Gastroesophageal sphincter (tissue), 4 donors: ENCODE measurements at regions not wholly inside any gene's neighbourhood (a gene's known extent, or its start where the extent isn't known, plus 50 kb on each side); places are given as distances from the start of the nearest gene placed in this dataset.

ENCODE experiments used
- ATAC-seq: fragments of 150-250 bp; one replicate; pipeline ENCODE4 v1.9.1; 2016; ENCODE audit warnings: mild to moderate bottlenecking, moderate library complexity
- H3K27ac ChIP-seq, 4 donors: fragments of 200-600 bp; sonication (generic) in 3 of 4; 1 replicate in 3 of 4; 2 replicates in 1 of 4; pipeline ENCODE4 v1.5.1; 2016 to 2019
- H3K27me3 ChIP-seq: fragments of 200-600 bp; sonication (generic); one replicate; pipeline ENCODE4 v1.5.1; 2019
- H3K36me3 ChIP-seq, 2 donors: fragments of 200-600 bp; sonication (generic); one replicate each; pipeline ENCODE4 v1.5.1; 2019; ENCODE audit warnings: control low read depth in 1 of 2
- H3K4me1 ChIP-seq, 3 donors: fragments of 200-600 bp; sonication (generic); 1 replicate in 2 of 3; 2 replicates in 1 of 3; pipeline ENCODE4 v1.5.1; 2016 to 2019; ENCODE audit warnings: control low read depth in 2 of 3
- H3K4me3 ChIP-seq, 2 donors: fragments of 200-600 bp; sonication (generic); one replicate each; pipeline ENCODE4 v1.5.1; 2019; ENCODE audit warnings: mild to moderate bottlenecking in 1 of 2, moderate library complexity in 1 of 2
- H3K9me3 ChIP-seq, 3 donors: fragments of 200-600 bp; sonication (generic); one replicate each; pipeline ENCODE4 v1.5.1; 2017 to 2019; ENCODE audit warnings: control low read depth in 2 of 3
- CTCF ChIP-seq, 4 experiments: fragments of 200-600 bp in 2 of 4; fragments of 450-650 bp in 2 of 4; sonication (generic) in 1 of 4; IDR thresholded peaks; one replicate each; pipeline ENCODE4 v1.5.1; 2017 to 2019; ENCODE audit warnings: antibody characterized with exemption in 4 of 4, mild to moderate bottlenecking in 2 of 4, moderate library complexity in 2 of 4
- EP300 ChIP-seq: sonication (generic); formaldehyde crosslinking; IDR thresholded peaks from one replicate; pipeline ENCODE4 v1.6.1; 2017; ENCODE audit warnings: antibody characterized with exemption, mild to moderate bottlenecking
- POLR2A ChIP-seq, 2 donors: fragments of 450-650 bp; IDR thresholded peaks; one replicate each; pipeline ENCODE4 v1.6.1; 2017; ENCODE audit warnings: antibody characterized with exemption in 2 of 2, mild to moderate bottlenecking in 2 of 2, moderate library complexity in 1 of 2
- POLR2AphosphoS5 ChIP-seq: sonication (generic); formaldehyde crosslinking; IDR thresholded peaks from one replicate; pipeline ENCODE4 v1.6.1; 2017; ENCODE audit warnings: antibody characterized with exemption
- WGBS, 2 donors: methylation state at CpG; one replicate each; pipeline ENCODE4 v1.1.5; 2018; ENCODE audit warnings: low coverage in 1 of 2; 5-methylcytosine and 5-hydroxymethylcytosine counted together

GRCh38 chr10:109261231-109261630 lies 662.1 kb downstream of the XPNPEP1 start:
- ATAC-seq, result no peak

GRCh38 chr10:109259293-109259692 lies 664.0 kb downstream of the XPNPEP1 start:
- WGBS, 2 donors, result 68 to 79% methylated on average over 4 of the region's 4 CpGs
- no peaks in the 10 kb centered on the region for H3K4me1 ChIP-seq
- no peaks in the 10 kb centered on the region for H3K36me3 ChIP-seq
- H3K4me3 ChIP-seq, result no peak overlapping the region
- H3K27ac ChIP-seq, result no peak overlapping the region
- H3K27me3 ChIP-seq, result no peaks in the 10 kb centered on the region
- no peak for TF ChIP-seq POLR2AphosphoS5
- no peak for TF ChIP-seq EP300
- no peak for TF ChIP-seq CTCF (IDR thresholded peaks at IDR 0.05)
- no peak for TF ChIP-seq POLR2A (IDR thresholded peaks at IDR 0.05)
- no peaks in the 10 kb centered on the region for H3K9me3 ChIP-seq
- no peak for ATAC-seq

More at GRCh38 chr10:109261231-109261630, 662.1 kb downstream of the XPNPEP1 start:
- Histone ChIP-seq H3K4me3 (no peak overlapping the region), H3K27ac (no peak overlapping the region), H3K27me3 (no peaks in the 10 kb centered on the region), H3K36me3 (no peaks in the 10 kb centered on the region), H3K4me1 (no peaks in the 10 kb centered on the region), H3K9me3 (no peaks in the 10 kb centered on the region)
- TF ChIP-seq POLR2AphosphoS5, result no peak
- WGBS, 2 donors, result 80% methylated on average over 1 of the region's 2 CpGs; no CpG with 5 or more reads in 1 of the 2 donors

- no peak for ATAC-seq
- Histone ChIP-seq H3K9me3 (no peaks in the 10 kb centered on the region), H3K4me3 (no peak overlapping the region), H3K36me3 (no peaks in the 10 kb centered on the region), H3K27ac (no peak overlapping the region), H3K27me3 (no peaks in the 10 kb centered on the region), H3K4me1 (no peaks in the 10 kb centered on the region)
- no peak for TF ChIP-seq CTCF (IDR thresholded peaks at IDR 0.05)
- TF ChIP-seq POLR2A (IDR thresholded peaks at IDR 0.05), result no peak
- no peak for TF ChIP-seq EP300
- TF ChIP-seq POLR2AphosphoS5, result no peak
- 70 to 93% methylated on average over 1 to 3 of the region's 3 CpGs for WGBS, 2 donors
These were observed 670.0 kb downstream of the XPNPEP1 start for GRCh38 chr10:109253306-109253705.

- TF ChIP-seq CTCF (IDR thresholded peaks at IDR 0.05), result no peak
- TF ChIP-seq EP300, result no peak
- no peak for TF ChIP-seq POLR2A (IDR thresholded peaks at IDR 0.05)
- no peak for TF ChIP-seq POLR2AphosphoS5
- Histone ChIP-seq H3K27me3 (no peaks in the 10 kb centered on the region), H3K27ac (no peak overlapping the region), H3K4me3 (no peak overlapping the region), H3K36me3 (no peaks in the 10 kb centered on the region), H3K9me3 (no peaks in the 10 kb centered on the region), H3K4me1 (no peaks in the 10 kb centered on the region)
- ATAC-seq, result no peak
- 48 to 59% methylated on average over 3 of the region's 4 CpGs for WGBS, 2 donors
These were observed 673.2 kb downstream of the XPNPEP1 start for GRCh38 chr10:109250152-109250551.

- H3K27ac ChIP-seq, result no peak overlapping the region
- no peak overlapping the region for H3K4me3 ChIP-seq
- TF ChIP-seq POLR2A (IDR thresholded peaks at IDR 0.05) (no peak), CTCF (IDR thresholded peaks at IDR 0.05) (no peak), EP300 (no peak), POLR2AphosphoS5 (no peak)
- no peaks in the 10 kb centered on the region for H3K4me1 ChIP-seq
- no peaks in the 10 kb centered on the region for H3K36me3 ChIP-seq
- H3K9me3 ChIP-seq, result no peaks in the 10 kb centered on the region
- no peak for ATAC-seq
- WGBS, 2 donors, result 60 to 80% methylated on average over 1 of the region's 1 CpG
- no peaks in the 10 kb centered on the region for H3K27me3 ChIP-seq
These were observed 675.5 kb downstream of the XPNPEP1 start for GRCh38 chr10:109247814-109248213.
